Amygdala (tissue), 56 donors: ENCODE measurements at regions not wholly inside any gene's neighbourhood (a gene's known extent, or its start where the extent isn't known, plus 50 kb on each side); places are given as distances from the start of the nearest gene placed in this dataset.
"Not testable (repeated sequence)": the region's sequence is repeated elsewhere in the genome, so short reads cannot be mapped to it uniquely, and the experiment has no call there.

ENCODE experiments used
- DNase-seq, 56 donors: peaks; one replicate each; lab custom pipeline; 2025; lab: John Stamatoyannopoulos, UW

- DNase-seq = no peak
Observed at GRCh38 chr2:18959952-18960717, 370.8 kb upstream of the NT5C1B start.

DNA sequence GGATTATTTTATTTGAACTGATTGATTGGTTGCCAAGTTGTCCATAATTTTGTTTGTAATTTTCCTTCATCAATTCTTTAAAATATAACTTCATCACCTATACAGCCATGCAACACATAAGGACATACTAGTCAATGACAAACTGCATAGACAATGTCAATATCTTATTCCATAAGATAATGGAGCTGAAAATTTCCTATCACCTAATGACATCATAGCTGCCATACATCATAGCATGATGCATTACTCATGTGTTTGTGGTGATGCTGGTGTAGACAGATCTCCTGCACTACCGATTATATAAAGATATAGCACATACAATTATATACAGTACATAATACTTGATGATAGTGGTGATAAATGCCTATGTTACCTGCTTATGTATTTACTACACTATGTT, 369.8 kb upstream of the NT5C1B start:
- DNase-seq = no peak

GRCh38 chr2:18957909-18958308, 368.5 kb upstream of the NT5C1B start:
- DNase-seq = no peak

- DNase-seq = no peak
Observed at GRCh38 chr2:18950361-18950851, 361.0 kb upstream of the NT5C1B start.

- DNase-seq = no peak
Observed at GRCh38 chr2:18949871-18950270, 360.5 kb upstream of the NT5C1B start.

GRCh38 chr2:18940184-18940583, 350.8 kb upstream of the NT5C1B start:
- DNase-seq = no peak

DNA sequence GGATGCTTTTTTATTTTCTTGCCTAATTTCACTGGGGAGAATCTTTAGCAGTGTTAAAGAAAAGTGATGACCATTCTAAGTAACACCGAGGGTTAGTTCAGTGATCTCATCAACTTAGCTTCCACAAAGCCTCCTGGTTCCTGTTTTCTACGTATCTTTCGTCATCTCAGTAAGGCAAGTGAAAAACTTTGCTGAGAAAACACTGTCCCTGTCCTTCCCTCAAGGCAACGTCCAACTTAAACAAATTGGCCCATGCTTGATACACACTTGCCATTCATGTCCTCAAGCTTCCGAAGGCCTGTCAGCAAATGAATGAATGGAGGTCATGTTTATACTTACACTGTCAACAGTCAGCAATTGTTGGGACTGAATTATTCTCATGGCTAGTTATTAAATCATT, 350.4 kb upstream of the NT5C1B start:
- DNase-seq = not testable (repeated sequence)

GRCh38 chr2:18934886-18935285, 345.5 kb upstream of the NT5C1B start:
- no peak for DNase-seq

DNA sequence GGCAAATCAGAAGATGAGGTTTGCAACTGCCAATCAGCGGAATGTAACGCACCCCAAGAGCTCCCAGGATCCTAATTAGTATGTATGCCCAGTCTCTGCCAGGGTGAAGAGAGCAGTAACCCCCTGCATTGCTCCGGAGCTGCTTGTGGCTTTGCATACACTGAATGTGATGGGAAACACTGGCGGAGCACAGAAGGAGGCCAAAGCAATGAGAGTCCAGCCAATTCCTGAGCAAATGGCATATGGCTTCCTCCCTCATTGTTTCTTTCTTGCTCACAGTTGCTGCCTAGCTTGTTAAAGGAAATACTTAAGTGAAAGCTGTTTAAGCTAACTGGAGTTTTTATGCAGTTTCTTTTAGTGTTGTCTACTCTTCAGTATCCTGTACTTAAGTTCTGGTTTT, 343.5 kb upstream of the NT5C1B start:
- DNase-seq = peak in 2 of 56 donors; percentile 1 to 2

- no peak for DNase-seq
Observed at GRCh38 chr2:18930971-18931370, 341.6 kb upstream of the NT5C1B start.

- no peak for DNase-seq
Observed at GRCh38 chr2:18927525-18928232, 338.3 kb upstream of the NT5C1B start.

DNA sequence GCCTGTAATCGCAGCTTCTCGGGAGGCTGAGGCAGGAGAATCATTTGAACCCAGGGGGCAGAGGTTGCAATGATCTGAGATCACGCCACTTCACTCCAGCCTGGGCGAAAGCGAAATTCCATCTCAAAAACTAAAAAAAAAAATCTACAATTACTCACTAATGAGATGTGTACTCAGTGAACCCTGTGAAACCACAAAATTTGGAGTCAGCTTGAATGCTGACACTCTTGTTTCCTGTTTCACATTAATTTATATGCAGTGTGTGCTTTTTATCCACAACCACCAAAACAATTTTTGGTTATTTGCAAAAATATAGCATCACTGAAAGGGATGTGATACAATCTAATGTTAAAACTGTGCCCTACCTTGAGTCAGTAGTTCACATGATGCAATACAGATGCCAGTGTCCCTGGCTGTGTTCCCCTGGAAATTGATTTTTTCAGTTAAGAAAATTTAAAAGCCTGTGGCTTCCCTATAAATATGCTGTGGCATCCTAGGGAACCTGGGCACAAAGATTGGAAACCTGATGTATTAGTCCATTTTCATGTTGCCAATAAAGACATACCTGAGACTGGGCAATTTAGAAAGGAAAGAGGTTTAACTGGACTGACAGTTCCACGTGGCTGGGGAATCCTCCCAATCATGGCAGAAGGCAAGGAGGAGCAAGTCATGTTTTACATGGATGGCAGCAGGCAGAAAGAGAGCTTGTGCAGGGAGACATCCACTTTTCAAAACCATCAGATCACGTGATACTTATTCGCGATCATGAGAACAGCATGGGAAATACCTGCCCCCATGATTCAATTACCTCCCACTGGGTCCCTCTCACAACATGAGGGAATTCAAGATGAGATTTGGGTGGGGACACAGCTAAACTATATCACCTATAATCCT, 337.5 kb upstream of the NT5C1B start:
- DNase-seq = no peak

GRCh38 chr2:18925296-18925695, 335.9 kb upstream of the NT5C1B start:
- no peak for DNase-seq

GRCh38 chr2:18924886-18925285, 335.5 kb upstream of the NT5C1B start:
- DNase-seq = no peak

- no peak for DNase-seq
Observed at GRCh38 chr2:18924386-18924785, 335.0 kb upstream of the NT5C1B start.

- no peak for DNase-seq
Observed at GRCh38 chr2:18922276-18922675, 332.9 kb upstream of the NT5C1B start.

DNA sequence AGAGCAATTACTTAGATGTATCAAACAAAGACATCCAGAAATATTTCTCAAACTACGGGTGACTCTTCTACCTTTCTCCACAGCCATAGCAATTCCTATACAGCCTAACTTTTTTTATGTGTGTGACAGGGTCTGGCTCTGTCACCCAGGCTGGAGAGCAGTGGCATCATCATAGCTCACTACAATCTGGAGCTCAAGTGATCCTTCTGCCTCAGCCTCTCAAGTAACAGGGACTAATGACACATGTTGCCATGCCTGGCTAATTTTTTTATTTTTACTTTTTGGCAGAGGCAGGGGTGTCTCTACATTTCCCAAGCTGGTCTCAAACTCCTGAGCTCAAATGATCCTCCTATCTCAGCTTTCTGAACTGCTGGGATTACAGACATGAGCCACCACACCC, 328.9 kb upstream of the NT5C1B start:
- no peak for DNase-seq

DNA sequence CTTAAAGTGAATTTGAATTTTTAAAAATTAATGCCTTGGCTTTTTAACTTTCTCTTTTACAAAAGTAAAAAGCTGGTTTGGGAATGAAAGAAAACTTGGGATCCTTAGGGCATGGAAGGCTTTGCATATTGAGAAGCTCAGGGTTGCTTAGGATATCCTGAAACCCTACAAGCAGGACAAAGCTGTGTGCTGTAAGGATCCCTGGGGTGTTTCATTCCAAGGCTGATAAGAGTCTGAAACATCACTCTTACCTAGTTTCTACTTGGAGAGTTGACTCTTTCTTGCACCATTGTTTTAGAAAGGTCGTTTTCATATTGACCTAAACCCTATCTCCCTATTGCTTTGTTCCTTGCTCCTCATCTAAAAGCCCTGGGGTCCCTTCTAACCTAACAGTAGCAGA, 325.9 kb upstream of the NT5C1B start:
- no peak for DNase-seq

- no peak for DNase-seq
Observed at GRCh38 chr2:18913512-18913911, 324.1 kb upstream of the NT5C1B start.

DNA sequence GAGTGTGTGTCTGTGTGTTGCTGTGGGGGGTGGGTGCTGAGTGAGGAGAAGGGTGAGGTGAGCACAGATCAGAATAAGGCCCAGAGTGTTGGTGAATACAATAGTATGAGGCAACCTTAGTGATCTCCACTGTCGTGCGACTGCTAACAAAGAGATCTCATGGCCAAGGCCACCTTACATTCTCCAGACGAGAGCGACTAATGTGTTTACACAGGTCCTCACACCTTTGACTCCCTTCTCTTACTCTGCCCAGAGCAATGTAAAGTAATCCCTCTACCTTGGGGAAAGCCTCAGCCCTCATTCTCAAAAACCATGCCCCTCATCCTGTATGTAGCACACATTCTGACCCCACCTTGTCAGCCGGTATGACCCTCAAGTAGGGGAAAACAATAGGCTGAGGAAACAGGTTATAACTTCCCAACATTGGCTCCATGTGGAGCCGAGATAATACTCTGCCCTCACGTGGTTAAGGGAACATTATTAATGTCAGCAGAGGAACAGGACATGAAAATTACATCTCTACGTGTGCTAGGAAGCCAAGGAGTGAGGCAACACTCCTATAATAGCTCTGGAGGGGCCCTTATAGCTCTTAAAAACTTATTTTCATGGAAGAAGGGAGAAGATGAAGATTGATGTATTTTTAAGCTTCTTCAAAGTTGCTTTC, 323.0 kb upstream of the NT5C1B start:
- DNase-seq = no peak
